ENCODE measurements at regions not wholly inside any gene's neighbourhood (a gene's known extent, or its start where the extent isn't known, plus 50 kb on each side); places are given as distances from the start of the nearest gene placed in this dataset.
"Not testable (repeated sequence)": the region's sequence is repeated elsewhere in the genome, so short reads cannot be mapped to it uniquely, and the experiment has no call there.

GRCh38 chr6:15813698-15814097, 150.9 kb upstream of the DTNBP1 start:
- DNase-seq (ENCODE audit: extremely low read depth in 1 of 2, low read depth in 1 of 2), result not testable (repeated sequence)

- DNase-seq (ENCODE audit: extremely low read depth in 1 of 2, low read depth in 1 of 2), result no peak
These were observed 148.3 kb upstream of the DTNBP1 start for GRCh38 chr6:15811107-15811506.

GRCh38 chr6:15810618-15811017, 147.8 kb upstream of the DTNBP1 start:
- DNase-seq (ENCODE audit: extremely low read depth in 1 of 2, low read depth in 1 of 2), result no peak

- DNase-seq (ENCODE audit: extremely low read depth in 1 of 2, low read depth in 1 of 2), result no peak
These were observed 146.5 kb upstream of the DTNBP1 start for GRCh38 chr6:15809367-15809766.

GRCh38 chr6:15804164-15805154, 141.6 kb upstream of the DTNBP1 start:
- DNase-seq (ENCODE audit: extremely low read depth in 1 of 2, low read depth in 1 of 2), result no peak

- DNase-seq (ENCODE audit: extremely low read depth in 1 of 2, low read depth in 1 of 2), result no peak
These were observed 139.6 kb upstream of the DTNBP1 start for GRCh38 chr6:15802466-15802865.

- no peak for DNase-seq (ENCODE audit: extremely low read depth in 1 of 2, low read depth in 1 of 2)
These were observed 139.1 kb upstream of the DTNBP1 start for GRCh38 chr6:15801912-15802311.

GRCh38 chr6:15800841-15801617, 138.2 kb upstream of the DTNBP1 start:
- DNase-seq (ENCODE audit: extremely low read depth in 1 of 2, low read depth in 1 of 2), result no peak

GRCh38 chr6:15798533-15799255, 135.9 kb upstream of the DTNBP1 start:
- no peak for DNase-seq (ENCODE audit: extremely low read depth in 1 of 2, low read depth in 1 of 2)

GRCh38 chr6:15796844-15797243, 134.0 kb upstream of the DTNBP1 start:
- no peak for DNase-seq (ENCODE audit: extremely low read depth in 1 of 2, low read depth in 1 of 2)

GRCh38 chr6:15796130-15796771, 133.4 kb upstream of the DTNBP1 start:
- no peak for DNase-seq (ENCODE audit: extremely low read depth in 1 of 2, low read depth in 1 of 2)

GRCh38 chr6:15793826-15794225, 131.0 kb upstream of the DTNBP1 start:
- no peak for DNase-seq (ENCODE audit: extremely low read depth in 1 of 2, low read depth in 1 of 2)

- DNase-seq (ENCODE audit: extremely low read depth in 1 of 2, low read depth in 1 of 2), result no peak
These were observed 130.5 kb upstream of the DTNBP1 start for GRCh38 chr6:15793288-15793687.

- DNase-seq (ENCODE audit: extremely low read depth in 1 of 2, low read depth in 1 of 2), result no peak
These were observed 130.0 kb upstream of the DTNBP1 start for GRCh38 chr6:15792842-15793241.

- DNase-seq (ENCODE audit: extremely low read depth in 1 of 2, low read depth in 1 of 2), result no peak
These were observed 128.8 kb upstream of the DTNBP1 start for GRCh38 chr6:15791448-15792181.

- no peak for DNase-seq (ENCODE audit: extremely low read depth in 1 of 2, low read depth in 1 of 2)
These were observed 127.3 kb upstream of the DTNBP1 start for GRCh38 chr6:15790116-15790515.

- no peak for DNase-seq (ENCODE audit: extremely low read depth in 1 of 2, low read depth in 1 of 2)
These were observed 124.0 kb upstream of the DTNBP1 start for GRCh38 chr6:15786846-15787245.

- DNase-seq (ENCODE audit: extremely low read depth in 1 of 2, low read depth in 1 of 2), result no peak
These were observed 120.7 kb upstream of the DTNBP1 start for GRCh38 chr6:15783484-15783883.

GRCh38 chr6:15781890-15782289, 119.1 kb upstream of the DTNBP1 start:
- no peak for DNase-seq (ENCODE audit: extremely low read depth in 1 of 2, low read depth in 1 of 2)

GRCh38 chr6:15781333-15781732, 118.5 kb upstream of the DTNBP1 start:
- DNase-seq (ENCODE audit: extremely low read depth in 1 of 2, low read depth in 1 of 2), result no peak

Data from activated CD8-positive, alpha-beta memory T cell treated with anti-CD3 and anti-CD28 coated beads for 1 hour (primary cell).